KBM-7 (cell line): ENCODE measurements at regions not wholly inside any gene's neighbourhood (a gene's known extent, or its start where the extent isn't known, plus 50 kb on each side); places are given as distances from the start of the nearest gene placed in this dataset.
"Not testable (repeated sequence)": the region's sequence is repeated elsewhere in the genome, so short reads cannot be mapped to it uniquely, and the experiment has no call there.

ENCODE experiments used
- DNase-seq: peaks from one replicate; pipeline ENCODE4 v3.0.0-alpha.2; 2015
- in situ Hi-C: fragments of 300-500 bp; cut with MboI; formaldehyde crosslinking; loops from 2 replicates; pipeline ENCODE4 v1.14.3; 2020; ENCODE audit warnings: low sequenced_read_pairs, low pct_unique_long_range_greater_than_20kb, mixed read lengths

DNA sequence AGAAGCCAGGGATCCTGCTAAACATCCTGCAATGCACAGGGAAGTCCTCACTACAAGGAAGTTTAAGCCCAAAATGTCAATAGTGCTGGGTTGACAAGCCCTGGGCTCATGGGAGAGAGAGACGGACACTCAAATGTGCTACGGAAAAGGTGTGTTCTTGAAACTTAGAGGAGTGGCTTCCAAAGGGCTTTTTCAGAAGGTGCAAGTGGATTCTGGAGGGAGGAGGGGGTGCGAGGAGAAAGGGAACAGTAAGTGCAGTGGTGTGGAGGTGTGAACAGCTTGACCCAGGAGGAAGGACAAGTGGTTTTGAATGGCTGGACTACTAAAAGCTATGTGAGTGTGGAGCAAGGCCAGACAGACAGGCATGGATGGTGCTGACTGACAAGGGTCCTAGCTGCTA is 50.4 kb upstream of the CECR2 start:
- in situ Hi-C loops: no loop called here
- DNase-seq: no peak

DNA sequence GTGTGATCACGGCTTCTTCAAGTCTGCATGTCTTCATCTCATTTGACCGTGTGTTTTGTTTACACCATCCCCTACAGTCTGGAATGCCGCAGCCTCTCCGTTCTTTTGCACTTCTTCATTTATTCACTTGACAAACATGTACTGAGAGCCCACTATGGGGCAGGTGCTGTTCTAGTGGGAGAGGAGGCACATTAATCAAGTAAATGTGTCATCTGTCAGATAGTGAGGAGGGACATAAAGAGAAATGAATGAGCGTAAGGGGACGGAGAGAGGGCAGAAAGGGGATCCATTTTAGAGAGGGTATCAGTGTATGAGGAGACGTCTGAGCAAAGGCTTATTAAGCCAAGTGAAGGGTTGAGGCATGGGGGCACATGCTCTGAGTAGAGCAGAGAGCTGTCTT is 54.0 kb upstream of the CECR2 start:
- no peak for DNase-seq
- in situ Hi-C loops: no loop called here

DNA sequence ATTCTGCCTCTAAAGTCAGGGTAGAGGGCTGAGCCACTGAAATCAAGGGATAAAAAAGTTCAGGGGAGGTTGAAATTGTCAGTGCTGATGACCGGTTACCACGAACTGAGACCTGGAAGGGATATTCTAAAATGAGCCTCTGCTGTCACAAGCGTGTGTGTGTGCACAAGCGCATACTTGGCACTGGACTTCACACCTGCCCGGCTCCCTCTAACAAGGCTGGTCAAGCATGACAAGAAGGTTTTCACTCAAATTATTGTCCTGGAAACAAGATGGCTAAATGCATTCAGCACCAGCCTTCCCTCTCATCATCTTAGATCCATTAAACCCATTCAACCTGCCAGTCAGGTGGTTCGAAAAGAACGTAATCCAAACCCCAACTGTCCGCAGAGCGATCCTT is 54.8 kb upstream of the CECR2 start:
- in situ Hi-C loops: no loop called here
- no peak for DNase-seq

DNA sequence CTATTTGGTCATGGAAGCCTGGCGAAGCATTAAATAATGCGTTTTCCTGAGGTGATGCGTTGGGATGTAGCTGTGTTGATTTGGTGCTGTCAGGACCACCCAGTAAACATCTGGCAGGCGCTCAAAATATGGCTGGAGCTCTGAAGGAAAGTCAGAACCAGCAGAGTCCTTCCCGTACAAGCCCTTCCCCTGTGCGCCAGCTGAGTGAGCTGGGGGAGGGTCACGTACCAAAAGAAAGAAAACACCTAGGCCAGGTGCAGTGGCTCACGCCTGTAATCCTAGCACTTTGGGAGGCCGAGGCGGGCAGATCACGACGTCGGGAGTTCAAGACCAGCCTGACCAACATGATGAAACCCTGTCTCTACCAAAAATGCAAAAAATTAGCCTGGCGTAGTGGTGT is 55.6 kb upstream of the CECR2 start:
- DNase-seq: no peak
- in situ Hi-C loops: no loop called here

DNA sequence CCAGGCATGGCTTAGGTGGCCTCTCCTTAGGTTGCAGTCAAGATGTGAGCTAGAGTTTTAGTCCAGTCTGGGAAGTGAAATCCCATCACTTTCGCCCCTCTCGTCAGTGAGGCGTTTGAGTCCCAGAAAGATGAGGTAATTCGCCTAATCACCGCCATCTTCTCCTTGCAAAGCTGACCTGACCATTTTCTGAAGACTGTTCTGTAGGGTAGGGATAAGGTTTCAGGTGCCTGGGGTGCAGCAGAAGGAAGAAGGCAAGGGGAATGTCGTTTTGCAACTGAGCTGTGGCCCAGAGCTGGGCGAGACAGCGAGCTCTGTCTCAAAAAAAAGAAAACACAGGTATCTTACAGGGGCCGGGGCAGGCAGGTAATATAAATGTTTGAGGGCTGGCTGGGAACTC is 61.7 kb upstream of the CECR2 start:
- in situ Hi-C loops: no loop called here
- DNase-seq: no peak

DNA sequence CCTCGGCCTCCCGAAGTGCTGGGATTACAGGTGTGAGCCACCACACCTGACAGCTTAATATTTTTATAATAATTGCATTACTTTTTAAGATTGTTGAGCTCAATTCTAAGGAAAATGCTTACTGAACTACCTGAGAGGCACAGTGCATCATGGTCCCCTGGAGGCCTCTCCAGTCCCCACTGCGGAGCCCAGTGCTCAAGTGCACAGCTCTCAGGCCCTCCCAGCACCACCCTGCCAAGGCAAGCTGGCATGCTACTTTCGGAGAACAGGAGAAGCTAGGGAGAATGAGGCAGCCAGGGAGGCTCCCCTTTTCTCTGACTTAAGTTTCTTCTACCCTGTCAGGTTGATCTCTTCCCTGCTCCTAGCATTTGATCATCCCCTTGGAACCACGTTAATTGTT is 64.2 kb upstream of the CECR2 start:
- DNase-seq: no peak
- in situ Hi-C loops: no loop called here

DNA sequence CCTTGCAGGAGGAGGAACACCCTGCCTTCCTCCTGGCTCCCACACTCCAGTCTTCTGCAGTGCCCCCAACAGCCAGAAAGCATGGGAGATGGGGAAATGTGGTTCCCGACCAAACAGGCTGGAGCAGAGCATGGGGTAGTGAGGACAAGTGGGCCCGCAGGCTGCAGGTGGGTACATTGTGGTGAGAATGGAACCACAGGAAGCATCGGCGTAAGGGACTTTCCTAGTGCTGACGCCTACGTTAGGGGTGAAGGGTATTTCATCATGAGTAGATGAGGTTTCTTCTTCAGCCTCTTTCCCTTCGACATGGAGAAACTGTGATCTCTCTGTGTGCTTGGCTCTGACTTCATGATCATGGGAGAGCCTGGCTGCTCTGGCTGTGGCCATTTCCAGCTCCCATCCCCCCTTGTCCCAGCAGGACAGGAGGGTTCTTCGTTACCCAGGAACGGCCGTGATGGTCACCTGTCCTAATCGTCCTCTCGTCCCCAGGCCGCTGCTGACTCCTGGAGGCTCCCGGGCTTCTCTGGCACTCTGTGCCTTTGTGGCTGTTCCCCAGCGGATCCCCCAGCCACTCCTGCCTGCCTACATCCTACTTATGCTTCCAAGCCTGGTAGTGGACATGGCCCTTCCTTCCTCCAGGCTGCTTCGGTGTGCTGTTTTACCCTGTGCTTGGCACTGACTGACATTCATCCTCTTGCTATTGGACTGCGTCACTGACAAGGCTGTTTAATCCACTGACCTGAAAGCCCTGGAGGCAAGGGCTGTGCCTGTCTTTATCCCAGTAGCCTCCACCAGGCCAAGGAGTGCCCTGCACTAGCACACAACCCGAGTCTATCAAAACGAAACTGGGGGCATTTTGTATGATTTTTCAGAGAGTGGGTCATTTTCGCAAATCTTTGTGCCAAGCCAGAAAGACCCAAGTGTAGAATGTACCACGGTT is 65.2 kb upstream of the CECR2 start:
- in situ Hi-C loops: no loop called here
- DNase-seq: no peak

DNA sequence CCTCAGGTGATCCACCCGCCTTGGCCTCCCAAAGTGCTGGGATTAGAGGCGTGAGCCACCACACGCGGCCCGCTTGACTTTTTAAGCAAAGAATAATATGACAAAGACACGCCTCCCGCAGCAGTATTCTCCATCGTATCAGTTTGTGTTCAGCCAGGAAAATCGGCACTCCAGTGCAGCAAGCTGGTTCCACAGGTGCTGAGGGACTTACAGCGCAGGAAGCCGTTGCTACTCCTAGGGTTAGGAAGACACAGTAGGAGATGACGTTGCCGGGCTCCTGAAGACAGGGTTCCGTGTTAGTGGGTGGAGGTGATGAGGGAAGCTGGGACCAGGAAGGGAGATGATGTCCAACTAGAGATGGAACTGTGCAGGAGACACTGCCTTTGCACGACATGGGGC is 65.8 kb upstream of the CECR2 start:
- in situ Hi-C loops: no loop called here
- no peak for DNase-seq

DNA sequence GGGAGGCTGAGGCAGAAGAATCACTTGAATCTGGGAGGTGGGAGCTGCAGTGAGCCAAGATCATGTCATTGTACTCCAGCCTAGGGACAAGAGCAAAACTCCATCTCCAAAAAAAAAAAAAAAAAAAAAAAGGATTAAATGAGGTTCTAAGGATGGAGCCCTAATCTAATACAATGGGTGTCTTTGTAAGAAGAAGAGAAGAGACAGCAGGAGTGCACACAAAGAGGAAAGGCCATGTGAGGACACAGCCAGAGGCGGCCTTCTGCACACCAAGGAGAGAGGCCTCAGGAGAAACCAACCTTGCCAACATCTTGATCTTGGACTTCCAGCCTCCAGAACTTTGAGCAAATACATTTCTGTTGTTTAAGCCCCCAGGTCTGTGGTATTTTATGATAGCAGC is 66.6 kb upstream of the CECR2 start:
- in situ Hi-C loops: no loop called here

DNA sequence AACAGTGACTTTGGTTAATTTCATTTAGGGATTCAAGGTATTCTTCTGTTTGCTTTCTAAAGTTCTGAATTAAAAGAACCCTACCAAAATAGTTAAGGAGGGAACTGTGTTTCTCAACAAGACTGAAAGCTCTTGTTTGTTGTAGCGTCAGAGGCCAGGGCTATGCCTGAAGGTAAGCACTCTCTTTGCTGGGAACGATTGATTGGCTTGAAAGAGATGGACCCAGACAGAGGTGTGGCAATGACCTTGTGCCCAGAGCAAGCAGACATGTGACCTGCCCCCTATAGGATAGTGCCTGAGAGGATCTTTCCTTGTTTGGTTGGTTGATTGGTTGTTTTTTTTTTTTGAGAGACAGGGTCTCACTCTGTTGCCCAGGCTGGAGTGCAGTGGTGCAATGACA is 68.3 kb upstream of the CECR2 start:
- in situ Hi-C loops: no loop called here
- no peak for DNase-seq

More for the DNA sequence above, 66.6 kb upstream of the CECR2 start:
- DNase-seq: no peak

DNA sequence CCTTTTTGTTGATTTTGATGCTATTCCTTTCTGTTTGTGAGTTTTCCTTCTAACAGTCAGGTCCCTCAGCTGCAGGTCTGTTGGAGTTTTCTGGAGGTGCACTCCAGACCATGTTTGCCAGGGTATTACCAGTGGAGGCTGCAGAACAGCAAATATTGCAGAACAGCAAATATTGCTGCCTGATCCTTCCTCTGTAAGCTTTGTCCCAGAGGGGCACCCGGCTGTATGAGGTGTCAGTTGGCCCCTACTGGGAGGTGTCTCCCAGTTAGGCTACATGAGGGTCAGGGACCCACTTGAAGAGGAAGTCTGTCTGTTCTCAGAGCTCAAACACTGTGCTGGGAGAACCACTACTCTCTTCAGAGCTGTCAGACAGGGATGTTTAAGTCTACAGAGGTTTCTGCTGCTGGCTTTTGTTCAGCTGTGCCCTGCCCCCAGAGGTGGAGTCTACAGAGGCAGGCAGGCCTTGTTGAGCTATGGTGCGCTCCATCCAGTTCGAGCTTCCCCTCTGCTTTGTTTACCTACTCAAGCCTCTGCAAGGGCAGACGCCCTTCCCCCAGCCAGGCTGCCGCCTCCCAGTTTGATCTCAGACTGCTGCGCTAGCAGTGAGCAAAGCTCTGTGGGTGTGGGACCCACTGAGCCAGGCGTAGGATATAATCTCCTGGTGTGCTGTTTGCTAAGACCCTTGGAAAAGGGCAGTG is 70.3 kb upstream of the CECR2 start:
- DNase-seq: not testable (repeated sequence)
- in situ Hi-C loops: loop anchor here (25.0 kb wide), 1 partner anchor 337 kb away; no protein-coding TSS in a partner anchor

DNA sequence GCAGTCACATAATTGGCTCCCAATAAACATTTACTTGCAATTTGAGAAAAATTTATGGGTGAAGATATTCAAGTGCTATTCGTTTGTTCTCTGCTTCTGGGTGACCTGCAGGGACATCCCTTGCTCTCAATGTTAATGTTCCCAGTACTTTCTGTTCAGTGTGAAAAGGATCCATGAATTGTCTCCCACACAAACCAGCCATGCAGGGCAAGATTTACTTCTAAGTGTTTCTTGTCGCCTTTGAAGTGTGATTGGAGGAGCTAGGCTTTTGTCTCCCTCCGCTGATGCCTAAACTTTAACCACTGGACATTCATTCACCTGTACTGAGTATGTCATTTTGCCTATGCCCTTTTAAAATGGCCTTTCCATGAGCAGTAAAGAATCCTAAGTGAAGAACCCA is 66.4 kb upstream of the ADA2 start:
- DNase-seq: no peak
- in situ Hi-C loops: loop anchor here (25.0 kb wide), 1 partner anchor 323 kb away; no protein-coding TSS in a partner anchor

DNA sequence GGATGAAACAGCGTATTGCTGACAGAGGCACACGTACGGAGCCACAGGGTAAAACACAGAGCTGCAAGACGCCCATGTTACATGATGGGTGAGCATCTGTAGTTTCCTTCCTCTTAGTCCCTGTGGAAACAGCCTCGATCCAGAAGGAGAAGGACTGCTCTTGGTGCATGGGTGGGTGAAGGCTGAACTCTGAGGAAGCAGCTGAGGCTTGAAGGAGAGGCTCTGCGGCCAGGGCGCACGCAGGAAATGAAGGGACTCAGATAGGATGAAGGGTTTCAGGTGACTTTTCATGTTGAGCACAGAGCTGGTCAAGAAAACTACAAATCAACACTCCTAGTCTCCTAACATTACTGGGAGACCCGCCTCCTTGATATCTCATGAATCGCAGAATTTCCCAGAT is 65.7 kb upstream of the ADA2 start:
- in situ Hi-C loops: loop anchor here (25.0 kb wide), 1 partner anchor 323 kb away; no protein-coding TSS in a partner anchor
- no peak for DNase-seq

DNA sequence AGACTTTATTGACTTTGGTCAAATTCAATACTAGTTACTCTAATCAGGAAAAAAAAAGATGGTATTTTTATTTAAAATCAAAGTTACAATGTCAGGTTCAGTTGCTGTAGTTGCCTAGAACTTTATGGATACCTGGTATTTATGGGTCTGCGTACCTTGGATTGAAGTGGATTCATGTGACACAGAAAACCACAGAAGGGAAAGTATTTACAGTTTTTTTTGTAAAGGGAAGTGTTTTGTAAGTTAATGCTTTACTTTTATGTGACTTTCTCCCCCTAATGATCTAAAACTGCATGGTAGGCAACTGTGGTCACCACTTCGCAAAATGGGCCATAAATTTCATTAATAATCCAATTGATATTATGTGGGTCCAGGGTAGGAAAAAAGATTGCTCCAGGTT is 65.2 kb upstream of the ADA2 start:
- DNase-seq: no peak

DNA sequence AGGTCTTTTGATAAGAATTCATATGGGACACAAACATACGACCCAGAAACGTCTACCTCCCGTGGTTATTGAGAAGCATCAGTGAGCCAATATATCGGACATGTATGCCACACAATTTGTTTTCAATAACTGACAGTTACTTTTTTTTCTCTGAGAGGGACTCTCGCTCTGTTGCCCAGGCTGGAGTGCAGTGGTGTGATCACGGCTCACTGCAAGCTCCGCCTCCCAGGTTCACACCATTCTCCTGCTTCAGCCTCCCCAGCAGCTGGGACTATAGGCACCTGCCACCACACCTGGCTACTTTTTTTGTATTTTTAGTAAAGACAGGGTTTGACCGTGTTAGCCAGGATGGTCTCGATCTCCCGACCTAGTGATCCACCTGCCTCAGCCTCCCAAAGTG is 64.6 kb upstream of the ADA2 start:
- in situ Hi-C loops: loop anchor here (25.0 kb wide), 1 partner anchor 322 kb away; no protein-coding TSS in a partner anchor
- not testable (repeated sequence) for DNase-seq

More for the DNA sequence above, 65.2 kb upstream of the ADA2 start:
- in situ Hi-C loops: loop anchor here (25.0 kb wide), 1 partner anchor 322 kb away; no protein-coding TSS in a partner anchor

DNA sequence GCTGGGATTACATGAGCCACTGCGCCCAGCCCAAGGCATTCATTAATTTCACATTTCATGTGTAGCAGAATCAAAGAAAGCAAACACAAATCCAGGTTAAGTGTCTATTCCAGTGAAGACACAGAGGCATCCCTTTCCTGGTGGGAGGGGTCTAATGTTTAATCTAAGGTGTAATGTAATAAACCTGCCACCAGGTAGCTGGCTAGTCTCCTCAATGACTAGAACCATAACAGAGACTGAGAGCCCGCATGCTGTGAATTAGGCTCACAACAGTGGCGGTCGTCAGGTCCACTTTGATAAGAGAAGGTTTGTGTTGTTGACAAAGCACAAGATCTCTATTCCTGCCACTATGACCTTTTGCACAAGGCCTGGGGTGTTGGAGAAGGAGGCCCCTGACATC is 64.2 kb upstream of the ADA2 start:
- DNase-seq: no peak
- in situ Hi-C loops: loop anchor here (25.0 kb wide), 1 partner anchor 321 kb away; no protein-coding TSS in a partner anchor

DNA sequence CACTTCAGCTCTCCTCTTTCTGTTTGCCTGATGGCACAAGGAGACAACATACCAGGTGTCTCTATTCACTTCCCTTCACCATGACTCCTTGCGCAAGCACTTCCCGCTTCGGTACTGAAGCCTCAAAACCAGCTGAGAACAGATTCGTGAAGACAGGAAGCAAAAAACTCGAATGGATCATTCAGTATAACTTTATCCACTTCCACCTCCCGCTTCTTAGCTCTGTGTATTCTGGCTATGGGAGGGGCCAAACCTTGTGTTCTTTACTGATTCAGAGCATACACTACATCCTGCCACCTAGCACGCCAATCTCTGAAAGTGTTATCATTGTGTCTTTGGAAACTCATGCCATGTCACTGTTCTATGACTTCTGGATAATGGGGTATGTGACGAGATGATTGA is 62.2 kb upstream of the ADA2 start:
- DNase-seq: no peak
- in situ Hi-C loops: loop anchor here (25.0 kb wide), 1 partner anchor 319 kb away; no protein-coding TSS in a partner anchor

DNA sequence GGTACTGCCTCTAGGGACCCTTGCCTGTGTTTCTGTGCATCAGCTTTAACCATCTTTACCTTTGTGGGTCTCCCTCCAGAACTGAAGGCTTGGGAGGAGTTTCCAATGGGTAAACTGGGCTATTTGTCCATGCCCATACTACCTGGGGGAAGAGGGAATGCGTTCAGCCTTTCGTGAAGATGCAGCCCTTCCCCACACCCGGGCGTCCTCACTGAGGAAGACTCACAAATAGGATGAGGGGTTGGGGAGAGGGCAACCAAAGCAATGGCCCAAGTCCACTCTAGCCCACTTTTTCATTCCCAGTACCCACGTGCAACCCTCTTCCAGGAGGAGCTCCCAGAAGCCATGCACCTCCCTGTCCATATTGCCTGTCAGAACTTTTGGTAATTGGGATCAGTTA is 61.8 kb upstream of the ADA2 start:
- in situ Hi-C loops: loop anchor here (25.0 kb wide), 1 partner anchor 319 kb away; no protein-coding TSS in a partner anchor

DNA sequence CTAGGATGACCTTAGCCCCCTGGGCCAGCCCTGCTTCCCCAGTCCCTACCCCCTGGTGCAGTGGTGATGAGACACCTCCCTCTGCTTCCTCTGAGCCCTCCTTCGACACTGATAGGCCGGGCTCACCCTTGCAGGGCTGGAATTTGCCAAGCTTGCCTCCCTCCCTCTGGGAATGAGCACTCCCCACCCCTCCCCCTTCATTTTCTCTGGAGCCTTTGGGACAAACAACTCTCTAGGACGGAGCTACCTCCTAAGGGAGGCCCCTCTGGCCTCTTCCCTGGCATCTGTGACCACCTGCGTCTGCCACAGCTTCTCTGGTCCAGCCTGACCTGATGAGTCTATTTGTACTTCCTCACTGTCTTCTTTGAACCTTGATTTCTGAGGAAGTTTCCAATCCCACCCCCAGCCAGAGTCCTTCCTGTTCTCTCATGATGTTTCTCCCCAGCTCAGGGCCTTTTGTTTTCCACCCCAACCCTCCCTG is 53.3 kb upstream of the ADA2 start:
- in situ Hi-C loops: loop anchor here (25.0 kb wide), 1 partner anchor 110 kb away; the partner anchor contains the start of gene HDHD5
- DNase-seq: no peak

More for the DNA sequence above, 61.8 kb upstream of the ADA2 start:
- no peak for DNase-seq
